K562 (cell line): ENCODE measurements at regions not wholly inside any gene's neighbourhood (a gene's known extent, or its start where the extent isn't known, plus 50 kb on each side); places are given as distances from the start of the nearest gene placed in this dataset.

Experiments used
- KAT2B ChIP-seq: IDR thresholded peaks from one replicate; pipeline ENCODE4 v1.6.1; 2012; ENCODE audit warnings: low read depth, mild to moderate bottlenecking, control low read depth, inconsistent platforms, low read length, moderate library complexity
- ZBTB40 ChIP-seq, 2 experiments: fragments of 450-650 bp in 1 of 2; sonication (generic) in 1 of 2; formaldehyde crosslinking in 1 of 2; IDR thresholded peaks; 2 replicates each; pipeline versions ENCODE4 v1.7.1 to v1.9.0; 2016 to 2022; ENCODE audit warnings: inconsistent platforms in 1 of 2, mild to moderate bottlenecking in 1 of 2, missing genetic modification reagents in 1 of 2
- ZNF311 ChIP-seq: fragments of 250-450 bp; sonication (Bioruptor Pico); IDR thresholded peaks from 2 replicates; pipeline ENCODE4 v1.4.0; 2020; ENCODE audit warnings: mild to moderate bottlenecking, moderate library complexity

GRCh38 chrX:112536544-112536943 lies 143.2 kb downstream of the LHFPL1 start (continued):
- TF ChIP-seq ZBTB40 (IDR thresholded peaks at IDR 0.05) (no peak), ZBTB40 (CRISPR knock-in tag; IDR thresholded peaks at IDR 0.05) (no peak), KAT2B (no peak), ZNF311 (CRISPR knock-in tag) (no peak)
